ENCODE measurements at regions not wholly inside any gene's neighbourhood (a gene's known extent, or its start where the extent isn't known, plus 50 kb on each side); places are given as distances from the start of the nearest gene placed in this dataset.

- CTCF ChIA-PET (ENCODE audit: unreplicated experiment) = no interaction called here
- no peaks in the 10 kb centered on the region for H3K4me1 ChIP-seq (ENCODE audit: insufficient read depth, low read length, poor library complexity, severe bottlenecking)
- no peaks in the 10 kb centered on the region for H3K79me2 ChIP-seq (ENCODE audit: insufficient read depth, low read depth, low read length)
- no peaks in the 10 kb centered on the region for H3K9me3 ChIP-seq (ENCODE audit: low read length)
- H2AFZ ChIP-seq (ENCODE audit: low read length) = no peak overlapping the region
- no peak overlapping the region for H3K27ac ChIP-seq (ENCODE audit: low read depth, low read length, poor library complexity, severe bottlenecking)
- H3K36me3 ChIP-seq (ENCODE audit: insufficient read depth, low read length) = no peaks in the 10 kb centered on the region
- H3K9me2 ChIP-seq (ENCODE audit: insufficient read depth, low read length) = no peaks in the 10 kb centered on the region
- H3K4me3 ChIP-seq (ENCODE audit: low read depth, low read length, poor library complexity, severe bottlenecking) = no peak overlapping the region
- POLR2A ChIA-PET = interaction anchor here (0.9 kb wide), 1 partner anchor 11 kb away, joined by 4 read pairs; no protein-coding TSS in a partner anchor
- no peak for DNase-seq (ENCODE audit: low spot score)
- no peak for TF ChIP-seq CTCF (conservative IDR thresholded peaks at IDR 0.05; ENCODE audit: low read length)
- no peak for TF ChIP-seq EZH2phosphoT487 (IDR thresholded peaks at IDR 0.05; ENCODE audit: borderline replicate concordance, low read depth, low read length)
- no peak overlapping the region for H3K4me2 ChIP-seq (ENCODE audit: low read length)
- H4K20me1 ChIP-seq (ENCODE audit: insufficient read depth, low read length) = no peaks in the 10 kb centered on the region; the same call in 1 of the 2 replicates
- BruUV-seq (replicated peaks) = no TSS peak
- intact Hi-C loops (cut with micrococcal nuclease; ENCODE audit: unreplicated experiment) = no loop called here
Measured at GRCh38 chr11:82117362-82117761, 616.3 kb downstream of the FAM181B start.

GRCh38 chr11:82105331-82105998 is 628.2 kb downstream of the FAM181B start:
- intact Hi-C loops (cut with micrococcal nuclease; ENCODE audit: unreplicated experiment) = no loop called here
- Histone ChIP-seq H3K36me3 (ENCODE audit: insufficient read depth, low read length) (no peaks in the 10 kb centered on the region), H3K79me2 (ENCODE audit: insufficient read depth, low read depth, low read length) (no peaks in the 10 kb centered on the region), H3K9me3 (ENCODE audit: low read length) (no peaks in the 10 kb centered on the region), H3K4me1 (ENCODE audit: insufficient read depth, low read length, poor library complexity, severe bottlenecking) (no peaks in the 10 kb centered on the region), H3K27ac (ENCODE audit: low read depth, low read length, poor library complexity, severe bottlenecking) (no peak overlapping the region), H2AFZ (ENCODE audit: low read length) (no peak overlapping the region), H4K20me1 (ENCODE audit: insufficient read depth, low read length) (no peaks in the 10 kb centered on the region), H3K4me2 (ENCODE audit: low read length) (no peak overlapping the region), H3K4me3 (ENCODE audit: low read depth, low read length, poor library complexity, severe bottlenecking) (no peak overlapping the region), H3K9me2 (ENCODE audit: insufficient read depth, low read length) (no peaks in the 10 kb centered on the region)
- POLR2A ChIA-PET = interaction anchor here (0.7 to 1.4 kb wide), 2 partner anchors 12 to 13 kb away, joined by 4 read pairs; no protein-coding TSS in a partner anchor
- DNase-seq (ENCODE audit: low spot score) = no peak
- TF ChIP-seq EZH2phosphoT487 (IDR thresholded peaks at IDR 0.05; ENCODE audit: borderline replicate concordance, low read depth, low read length) (no peak), CTCF (conservative IDR thresholded peaks at IDR 0.05; ENCODE audit: low read length) (no peak)
- CTCF ChIA-PET (ENCODE audit: unreplicated experiment) = no interaction called here
- BruUV-seq (replicated peaks) = no TSS peak

- Histone ChIP-seq H3K4me1 (ENCODE audit: insufficient read depth, low read length, poor library complexity, severe bottlenecking) (no peaks in the 10 kb centered on the region), H2AFZ (ENCODE audit: low read length) (no peak overlapping the region), H3K9me3 (ENCODE audit: low read length) (no peaks in the 10 kb centered on the region), H3K4me3 (ENCODE audit: low read depth, low read length, poor library complexity, severe bottlenecking) (no peak overlapping the region), H4K20me1 (ENCODE audit: insufficient read depth, low read length) (no peaks in the 10 kb centered on the region), H3K79me2 (ENCODE audit: insufficient read depth, low read depth, low read length) (no peaks in the 10 kb centered on the region), H3K9me2 (ENCODE audit: insufficient read depth, low read length) (no peaks in the 10 kb centered on the region), H3K4me2 (ENCODE audit: low read length) (no peak overlapping the region), H3K27ac (ENCODE audit: low read depth, low read length, poor library complexity, severe bottlenecking) (no peak overlapping the region), H3K36me3 (ENCODE audit: insufficient read depth, low read length) (no peaks in the 10 kb centered on the region)
- ChIA-PET POLR2A (interaction anchor here (0.8 to 1.3 kb wide), 3 partner anchors 11 to 111 kb away, joined by 3 to 4 read pairs (median 3); no protein-coding TSS in a partner anchor), CTCF (ENCODE audit: unreplicated experiment) (no interaction called here)
- no TSS peak for BruUV-seq (replicated peaks)
- no peak for DNase-seq (ENCODE audit: low spot score)
- intact Hi-C loops (cut with micrococcal nuclease; ENCODE audit: unreplicated experiment) = no loop called here
- TF ChIP-seq CTCF (conservative IDR thresholded peaks at IDR 0.05; ENCODE audit: low read length) (no peak), EZH2phosphoT487 (IDR thresholded peaks at IDR 0.05; ENCODE audit: borderline replicate concordance, low read depth, low read length) (no peak)
Measured at GRCh38 chr11:82092904-82093303, 640.8 kb downstream of the FAM181B start.
